ENCODE measurements at regions not wholly inside any gene's neighbourhood (a gene's known extent, or its start where the extent isn't known, plus 50 kb on each side); places are given as distances from the start of the nearest gene placed in this dataset.

- no peak overlapping the region for H2AK5ac ChIP-seq (ENCODE audit: low read depth, low read length)
- no CpG with 5 or more reads among the region's 3 CpGs for WGBS, 2 experiments (ENCODE audit: extremely low coverage in 2 of 2, insufficient read length in 1 of 2)
- no peak overlapping the region for H2BK5ac ChIP-seq (ENCODE audit: low read depth, low read length, poor library complexity, severe bottlenecking)
- H3K4me2 ChIP-seq (ENCODE audit: low read depth, low read length) = no peak overlapping the region
- no peak overlapping the region for H4K5ac ChIP-seq (ENCODE audit: low read depth, low read length)
- ChIA-PET POLR2A (ENCODE audit: unreplicated experiment) (no interaction called here), CTCF (no interaction called here)
- H3K4me3 ChIP-seq (ENCODE audit: insufficient read depth, low read depth, low read length) = no peak overlapping the region
- no peak overlapping the region for H2BK15ac ChIP-seq (ENCODE audit: low read depth, low read length)
- H3K36me3 ChIP-seq (ENCODE audit: control insufficient read depth, insufficient read depth, low read length) = no peaks in the 10 kb centered on the region
- no peak overlapping the region for H2AK9ac ChIP-seq (replicated peaks; ENCODE audit: low read depth, low read length, poor library complexity)
- H3K14ac ChIP-seq (replicated peaks; ENCODE audit: low read depth, low read length) = no peak overlapping the region
- no peaks in the 10 kb centered on the region for H4K20me1 ChIP-seq (ENCODE audit: insufficient read depth, low read length)
- in situ Hi-C loops (cut with MboI; ENCODE audit: low sequenced_read_pairs) (no loop called here), intact Hi-C loops (cut with micrococcal nuclease) (no loop called here), dilution Hi-C loops (cut with HindIII; ENCODE audit: low sequenced_read_pairs, unreplicated experiment) (no loop called here)
- H3K27me3 ChIP-seq (ENCODE audit: control insufficient read depth, insufficient read depth, low read length) = peaks cover 68% of the 10 kb centered on the region
- H3K9me3 ChIP-seq (ENCODE audit: control insufficient read depth, insufficient read depth, low read length) = peaks cover 8% of the 10 kb centered on the region
- H2BK120ac ChIP-seq (ENCODE audit: low read depth, low read length) = no peak overlapping the region
- no peak for DNase-seq
- H4K8ac ChIP-seq (ENCODE audit: low read depth in 2 of 2, low read length in 2 of 2) = no peak overlapping the region
- H4K91ac ChIP-seq (ENCODE audit: insufficient read depth, low read depth, low read length) = no peak overlapping the region
- H3K23ac ChIP-seq (ENCODE audit: low read depth, low read length) = no peak overlapping the region
- H3K56ac ChIP-seq (ENCODE audit: extremely low read depth, insufficient read depth, low read length) = no peak overlapping the region
- H3K4ac ChIP-seq (ENCODE audit: low read depth, low read length) = no peak overlapping the region
- H3K9me1 ChIP-seq (ENCODE audit: insufficient read depth, low read length) = no peaks in the 10 kb centered on the region
- ATAC-seq (ENCODE audit: low read depth) = no peak
- no peak overlapping the region for H2BK20ac ChIP-seq (ENCODE audit: low read depth, low read length)
- no peaks in the 10 kb centered on the region for H3K79me1 ChIP-seq (ENCODE audit: low read depth in 1 of 2, low read length in 2 of 2)
- no TSS peak for BruUV-seq (replicated peaks)
- H3K18ac ChIP-seq (ENCODE audit: low read depth, low read length) = no peak overlapping the region
- H3K9ac ChIP-seq (ENCODE audit: low read depth, low read length) = no peak overlapping the region
- no peak overlapping the region for H3K27ac ChIP-seq (ENCODE audit: insufficient read depth, low read length)
- H3K4me1 ChIP-seq (ENCODE audit: control insufficient read depth, insufficient read depth, low read length) = no peaks in the 10 kb centered on the region
- TF ChIP-seq FOS (IDR thresholded peaks at IDR 0.05; ENCODE audit: low read depth, low read length) (no peak), MAZ (IDR thresholded peaks at IDR 0.05; ENCODE audit: borderline replicate concordance, low read depth, low read length) (no peak), NFE2L2 (IDR thresholded peaks at IDR 0.05; ENCODE audit: low read depth, low read length) (no peak), RCOR1 (IDR thresholded peaks at IDR 0.05; ENCODE audit: insufficient replicate concordance, low read length) (no peak), RAD21 (IDR thresholded peaks at IDR 0.05; ENCODE audit: low read length) (no peak), RFX5 (IDR thresholded peaks at IDR 0.05; ENCODE audit: low read depth, low read length) (no peak), CTCF (conservative IDR thresholded peaks at IDR 0.05; ENCODE audit: low read depth, low read length) (no peak), CHD1 (IDR thresholded peaks at IDR 0.05; ENCODE audit: low read depth, low read length) (no peak), BHLHE40 (IDR thresholded peaks at IDR 0.05; ENCODE audit: low read depth, low read length) (no peak), POLR2A (IDR thresholded peaks at IDR 0.05; ENCODE audit: low read depth, low read length) (no peak), MXI1 (IDR thresholded peaks at IDR 0.05; ENCODE audit: borderline replicate concordance, low read depth, low read length) (no peak), MAFK (IDR thresholded peaks at IDR 0.05; ENCODE audit: low read depth, low read length) (no peak), ELK1 (IDR thresholded peaks at IDR 0.05; ENCODE audit: borderline replicate concordance, low read depth, low read length) (no peak), SMC3 (IDR thresholded peaks at IDR 0.05; ENCODE audit: low read depth, low read length) (no peak), CEBPB (IDR thresholded peaks at IDR 0.05; ENCODE audit: low read depth, low read length) (no peak)
- no peak overlapping the region for H2AFZ ChIP-seq (replicated peaks; ENCODE audit: low read length, poor library complexity)
These were observed 312.8 kb upstream of the TLE3 start for GRCh38 chr15:70410371-70410985.
